OCI-LY7 (cell line): ENCODE measurements at regions not wholly inside any gene's neighbourhood (a gene's known extent, or its start where the extent isn't known, plus 50 kb on each side); places are given as distances from the start of the nearest gene placed in this dataset.

Experiments used
- EZH2phosphoT487 ChIP-seq: fragments of 200-600 bp; sonication (generic); IDR thresholded peaks from 2 replicates; pipeline ENCODE4 v1.6.1; 2018; ENCODE audit warnings: low read depth, borderline replicate concordance, mild to moderate bottlenecking, mixed run types, antibody characterized with exemption, low read length, moderate library complexity, mixed read lengths
- TF ChIP-seq, protein P1 (sequence below): fragments of 200-600 bp; sonication (generic); conservative IDR thresholded peaks from 2 replicates; pipeline ENCODE4 v1.5.1; 2014; ENCODE audit warnings: mild to moderate bottlenecking, antibody characterized with exemption, low read length, moderate library complexity, mixed read lengths

DNA sequence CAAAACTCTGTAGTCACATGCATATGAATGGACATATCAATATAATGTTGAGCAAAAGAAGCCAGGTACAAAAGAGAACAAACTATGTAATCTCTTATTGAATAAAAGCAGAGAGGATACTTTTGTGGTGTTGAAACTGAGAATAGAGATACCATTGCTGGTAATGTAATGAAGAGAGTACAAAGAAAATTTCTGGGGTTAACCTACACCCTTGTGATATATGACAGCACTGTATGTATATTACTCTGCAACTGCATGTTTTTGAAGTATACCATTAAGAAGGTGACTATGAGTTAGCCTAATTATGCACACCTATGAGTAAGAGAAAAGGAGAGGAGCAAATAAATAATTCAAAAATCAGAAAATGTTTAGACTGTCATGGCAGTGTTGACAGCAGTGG lies 268.8 kb upstream of the DEFB112 start:
- TF ChIP-seq, protein P1, sequence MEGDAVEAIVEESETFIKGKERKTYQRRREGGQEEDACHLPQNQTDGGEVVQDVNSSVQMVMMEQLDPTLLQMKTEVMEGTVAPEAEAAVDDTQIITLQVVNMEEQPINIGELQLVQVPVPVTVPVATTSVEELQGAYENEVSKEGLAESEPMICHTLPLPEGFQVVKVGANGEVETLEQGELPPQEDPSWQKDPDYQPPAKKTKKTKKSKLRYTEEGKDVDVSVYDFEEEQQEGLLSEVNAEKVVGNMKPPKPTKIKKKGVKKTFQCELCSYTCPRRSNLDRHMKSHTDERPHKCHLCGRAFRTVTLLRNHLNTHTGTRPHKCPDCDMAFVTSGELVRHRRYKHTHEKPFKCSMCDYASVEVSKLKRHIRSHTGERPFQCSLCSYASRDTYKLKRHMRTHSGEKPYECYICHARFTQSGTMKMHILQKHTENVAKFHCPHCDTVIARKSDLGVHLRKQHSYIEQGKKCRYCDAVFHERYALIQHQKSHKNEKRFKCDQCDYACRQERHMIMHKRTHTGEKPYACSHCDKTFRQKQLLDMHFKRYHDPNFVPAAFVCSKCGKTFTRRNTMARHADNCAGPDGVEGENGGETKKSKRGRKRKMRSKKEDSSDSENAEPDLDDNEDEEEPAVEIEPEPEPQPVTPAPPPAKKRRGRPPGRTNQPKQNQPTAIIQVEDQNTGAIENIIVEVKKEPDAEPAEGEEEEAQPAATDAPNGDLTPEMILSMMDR, result no peak
- no peak for TF ChIP-seq EZH2phosphoT487
